Kidney (tissue), 13 donors: ENCODE measurements at regions not wholly inside any gene's neighbourhood (a gene's known extent, or its start where the extent isn't known, plus 50 kb on each side); places are given as distances from the start of the nearest gene placed in this dataset.

Experiments used
- DNase-seq, 5 donors: peaks; one replicate each; pipeline ENCODE4 v3.0.0-alpha.2; 2013 to 2020
- FAIRE-seq: peaks from 2 replicates; lab custom pipeline; 2012; peaks lifted over from hg19 to GRCh38; lab: Jason Lieb, UNC
- H3K27ac ChIP-seq, 2 donors: one replicate each; pipeline ENCODE4 v1.7.0; 2013; ENCODE audit warnings: low read depth in 2 of 2, low read length in 2 of 2, inconsistent platforms in 1 of 2
- H3K27me3 ChIP-seq: one replicate; pipeline ENCODE4 v1.7.1; 2013; ENCODE audit warnings: low read length, inconsistent platforms; ENCODE audit not compliant: control insufficient read depth, insufficient read depth
- H3K36me3 ChIP-seq, 3 donors: one replicate each; pipeline versions ENCODE4 v1.7.0 to v1.7.1; 2013; ENCODE audit warnings: low read length in 3 of 3, control low read depth in 1 of 3, inconsistent platforms in 1 of 3; ENCODE audit not compliant: insufficient read depth in 3 of 3, control insufficient read depth in 2 of 3
- H3K4me1 ChIP-seq, 3 donors: one replicate each; pipeline versions ENCODE4 v1.7.0 to v1.7.1; 2013; ENCODE audit warnings: low read length in 3 of 3, inconsistent platforms in 1 of 3, low read depth in 1 of 3; ENCODE audit not compliant: control insufficient read depth in 2 of 3, insufficient read depth in 2 of 3
- H3K4me3 ChIP-seq, 3 donors: one replicate each; pipeline versions ENCODE4 v1.7.0 to v1.8.1; 2013; ENCODE audit warnings: low read length in 3 of 3, control low read depth in 1 of 3, inconsistent platforms in 1 of 3
- H3K9ac ChIP-seq, 3 donors: one replicate each; pipeline versions ENCODE4 v1.7.0 to v1.7.1; 2013; ENCODE audit warnings: low read length in 3 of 3, control low read depth in 1 of 3, inconsistent platforms in 1 of 3
- H3K9me3 ChIP-seq, 3 donors: one replicate each; pipeline versions ENCODE4 v1.7.0 to v1.7.1; 2013; ENCODE audit warnings: low read length in 3 of 3, control low read depth in 1 of 3, inconsistent platforms in 1 of 3; ENCODE audit not compliant: control insufficient read depth in 2 of 3, insufficient read depth in 1 of 3
- intact Hi-C: fragments of 100-400 bp; cut with DNase I; formaldehyde crosslinking; loops from one replicate; pipeline ENCODE4 v1.11.1; 2022
- TF ChIP-seq, protein P1 (sequence below): IDR thresholded peaks from 3 replicates; pipeline ENCODE4 v1.5.1; 2012; ENCODE audit warnings: mild to moderate bottlenecking, moderate library complexity, borderline replicate concordance; ENCODE audit not compliant: insufficient read depth; ENCODE audit errors: extremely low read depth
- donor health status: control.
- donor health status: control.
- donor health status: control.
- donor health status: control.
- donor health status: control.
- donor health status: DM: yes; HTN: yes; CAD: no.
- donor health status: Normal renal cell carcinoma (clear cell type).

DNA sequence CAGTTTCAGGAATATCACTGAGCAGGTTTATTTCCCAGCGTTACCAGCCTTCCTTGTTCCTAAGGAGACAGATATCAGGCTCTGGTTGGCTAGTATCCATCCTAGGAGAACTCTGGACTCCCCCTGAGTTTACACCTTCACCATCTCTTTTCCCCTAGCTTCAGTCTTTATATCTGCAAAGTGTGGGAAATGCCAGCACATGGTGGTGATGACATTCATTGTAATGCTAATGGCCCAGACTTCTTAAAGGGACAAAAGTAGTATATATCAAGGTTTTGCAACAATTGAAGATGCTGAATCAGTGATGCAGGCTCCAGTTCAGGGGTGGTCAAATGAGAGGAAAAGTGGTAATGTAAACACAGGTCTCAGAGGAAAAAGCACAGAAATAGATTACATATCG lies 224.3 kb upstream of the SYNDIG1 start:
- DNase-seq (no peak), FAIRE-seq (no peak)
- no peaks in the 10 kb centered on the region for H3K4me1 ChIP-seq
- H3K36me3 ChIP-seq, result no peaks in the 10 kb centered on the region
- intact Hi-C loops, result no loop called here
- no peak overlapping the region for H3K4me3 ChIP-seq
- TF ChIP-seq, protein P1, sequence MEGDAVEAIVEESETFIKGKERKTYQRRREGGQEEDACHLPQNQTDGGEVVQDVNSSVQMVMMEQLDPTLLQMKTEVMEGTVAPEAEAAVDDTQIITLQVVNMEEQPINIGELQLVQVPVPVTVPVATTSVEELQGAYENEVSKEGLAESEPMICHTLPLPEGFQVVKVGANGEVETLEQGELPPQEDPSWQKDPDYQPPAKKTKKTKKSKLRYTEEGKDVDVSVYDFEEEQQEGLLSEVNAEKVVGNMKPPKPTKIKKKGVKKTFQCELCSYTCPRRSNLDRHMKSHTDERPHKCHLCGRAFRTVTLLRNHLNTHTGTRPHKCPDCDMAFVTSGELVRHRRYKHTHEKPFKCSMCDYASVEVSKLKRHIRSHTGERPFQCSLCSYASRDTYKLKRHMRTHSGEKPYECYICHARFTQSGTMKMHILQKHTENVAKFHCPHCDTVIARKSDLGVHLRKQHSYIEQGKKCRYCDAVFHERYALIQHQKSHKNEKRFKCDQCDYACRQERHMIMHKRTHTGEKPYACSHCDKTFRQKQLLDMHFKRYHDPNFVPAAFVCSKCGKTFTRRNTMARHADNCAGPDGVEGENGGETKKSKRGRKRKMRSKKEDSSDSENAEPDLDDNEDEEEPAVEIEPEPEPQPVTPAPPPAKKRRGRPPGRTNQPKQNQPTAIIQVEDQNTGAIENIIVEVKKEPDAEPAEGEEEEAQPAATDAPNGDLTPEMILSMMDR, result no peak
- H3K27me3 ChIP-seq, result no peaks in the 10 kb centered on the region
- H3K9ac ChIP-seq, result no peak overlapping the region
- H3K9me3 ChIP-seq, result no peaks in the 10 kb centered on the region
- H3K27ac ChIP-seq, result no peak overlapping the region

DNA sequence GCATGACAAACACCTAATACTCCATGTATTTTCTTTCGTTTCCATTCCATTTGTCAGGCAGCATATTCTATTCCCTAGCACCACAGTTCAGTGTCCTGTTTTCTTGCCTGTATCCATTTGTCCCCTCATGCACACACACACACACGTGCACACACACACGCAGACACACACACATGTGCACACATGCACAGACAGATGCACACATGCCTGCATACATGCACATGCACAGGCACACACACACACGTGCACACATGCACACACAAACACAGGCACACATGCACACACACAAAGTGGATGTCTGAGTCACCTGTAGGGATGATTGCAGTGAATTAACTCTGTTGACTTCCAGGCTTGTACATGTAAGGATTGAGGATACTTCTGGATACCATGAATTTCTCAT lies 226.7 kb upstream of the SYNDIG1 start:
- intact Hi-C loops, result no loop called here
- TF ChIP-seq, protein P1, result no peak
- H3K9me3 ChIP-seq, result no peaks in the 10 kb centered on the region
- no peak for FAIRE-seq
- no peak overlapping the region for H3K4me3 ChIP-seq
- no peaks in the 10 kb centered on the region for H3K27me3 ChIP-seq
- no peak overlapping the region for H3K9ac ChIP-seq
- DNase-seq, result no peak
- H3K27ac ChIP-seq, result no peak overlapping the region
- H3K4me1 ChIP-seq, result no peaks in the 10 kb centered on the region
- no peaks in the 10 kb centered on the region for H3K36me3 ChIP-seq

DNA sequence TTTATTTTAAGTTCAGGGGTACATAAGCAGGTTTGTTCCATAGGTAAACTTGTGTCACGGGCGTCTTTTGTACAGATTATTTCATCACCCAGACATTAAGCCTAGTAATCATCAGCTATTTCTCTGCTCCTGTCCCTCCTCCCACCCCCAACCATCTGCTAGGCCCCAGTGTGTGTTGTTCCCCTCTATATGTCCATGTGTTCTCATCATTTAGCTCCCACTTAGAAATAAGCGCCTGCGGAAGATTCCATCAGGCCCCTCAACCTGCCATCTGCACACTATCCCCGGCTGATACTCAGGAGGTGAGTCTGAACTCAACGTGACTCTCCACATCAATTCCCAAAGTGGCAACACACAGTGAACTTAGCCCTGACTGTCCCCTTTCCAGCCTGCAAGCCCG lies 228.0 kb upstream of the SYNDIG1 start:
- FAIRE-seq, result no peak

More for the DNA sequence above, 228.0 kb upstream of the SYNDIG1 start:
- Histone ChIP-seq H3K27ac (no peak overlapping the region), H3K4me3 (no peak overlapping the region), H3K36me3 (no peaks in the 10 kb centered on the region), H3K4me1 (no peaks in the 10 kb centered on the region), H3K9ac (no peak overlapping the region), H3K9me3 (no peaks in the 10 kb centered on the region), H3K27me3 (no peaks in the 10 kb centered on the region)
- TF ChIP-seq, protein P1, result no peak
- intact Hi-C loops, result no loop called here
- no peak for DNase-seq
